Fibroblast of lung (primary cell): ENCODE measurements at regions not wholly inside any gene's neighbourhood (a gene's known extent, or its start where the extent isn't known, plus 50 kb on each side); places are given as distances from the start of the nearest gene placed in this dataset.

Experiments used
- DNase-seq, 2 donors: peaks; one replicate each; pipeline versions ENCODE4 v3.0.0 to v3.0.0-alpha.2; 2010; ENCODE audit warnings: low read depth in 2 of 2
- H2AFZ ChIP-seq: 2 replicates; pipeline ENCODE4 v1.5.1; 2012; ENCODE audit warnings: low read length, control low read depth, inconsistent platforms
- H3K27ac ChIP-seq: 2 replicates; pipeline ENCODE4 v1.5.1; 2011; ENCODE audit warnings: low read length, control low read depth; ENCODE audit not compliant: insufficient read depth
- H3K27me3 ChIP-seq: 2 replicates; pipeline ENCODE4 v1.5.1; 2011; ENCODE audit warnings: mild to moderate bottlenecking, low read length; ENCODE audit not compliant: control insufficient read depth, insufficient read depth
- H3K36me3 ChIP-seq: 2 replicates; pipeline ENCODE4 v1.5.1; 2011; ENCODE audit warnings: low read length; ENCODE audit not compliant: control insufficient read depth, insufficient read depth
- H3K4me1 ChIP-seq: 2 replicates; pipeline ENCODE4 v1.5.1; 2011; ENCODE audit warnings: low read length; ENCODE audit not compliant: control insufficient read depth, insufficient read depth; ENCODE audit errors: extremely low read depth
- H3K4me2 ChIP-seq: 2 replicates; pipeline ENCODE4 v1.5.1; 2011; ENCODE audit warnings: low read length, control low read depth; ENCODE audit not compliant: insufficient read depth; ENCODE audit errors: extremely low read depth
- H3K4me3 ChIP-seq, 4 experiments: fragments of 200-600 bp in 1 of 4; sonication (generic) in 1 of 4; replicated peaks in 1 of 4; 2 replicates each; pipeline ENCODE4 v1.5.1; 2011 to 2016; ENCODE audit warnings: low read length in 4 of 4, low read depth in 3 of 4, mild to moderate bottlenecking in 3 of 4, control low read depth in 2 of 4, inconsistent platforms in 1 of 4, mixed read lengths in 1 of 4; ENCODE audit not compliant: insufficient read depth in 1 of 4; ENCODE audit errors: control extremely low read depth in 1 of 4
- H3K79me2 ChIP-seq: 2 replicates; pipeline ENCODE4 v1.5.1; 2012; ENCODE audit warnings: mild to moderate bottlenecking, low read length, inconsistent platforms; ENCODE audit not compliant: control insufficient read depth, insufficient read depth
- H3K9ac ChIP-seq: 2 replicates; pipeline ENCODE4 v1.5.1; 2011; ENCODE audit warnings: mild to moderate bottlenecking, low read length, control low read depth; ENCODE audit not compliant: insufficient read depth
- H3K9me3 ChIP-seq: 2 replicates; pipeline ENCODE4 v1.5.1; 2012; ENCODE audit warnings: low read depth, low read length; ENCODE audit not compliant: control insufficient read depth, insufficient read depth
- H4K20me1 ChIP-seq: 2 replicates; pipeline ENCODE4 v1.5.1; 2011; ENCODE audit warnings: low read length; ENCODE audit not compliant: control insufficient read depth, insufficient read depth; ENCODE audit errors: extremely low read depth
- CTCF ChIP-seq, 2 donors: IDR thresholded peaks in 1 of 2; conservative IDR thresholded peaks in 1 of 2; 1 replicate in 1 of 2; 2 replicates in 1 of 2; pipeline ENCODE4 v1.5.1; 2011 to 2012; ENCODE audit warnings: low read length in 2 of 2, control low read depth in 1 of 2, inconsistent platforms in 1 of 2, low read depth in 1 of 2, mild to moderate bottlenecking in 1 of 2
- EZH2 ChIP-seq: IDR thresholded peaks from 2 replicates; pipeline ENCODE4 v1.5.1; 2012; ENCODE audit warnings: low read length, control low read depth, mild to moderate bottlenecking; ENCODE audit errors: missing control alignments

- Histone ChIP-seq H3K9me3 (no peaks in the 10 kb centered on the region), H3K27me3 (no peaks in the 10 kb centered on the region), H2AFZ (no peak overlapping the region), H3K4me2 (no peak overlapping the region), H4K20me1 (no peaks in the 10 kb centered on the region), H3K4me1 (no peaks in the 10 kb centered on the region), H3K4me3 (no peak overlapping the region), H3K27ac (no peak overlapping the region), H3K9ac (no peak overlapping the region), H3K36me3 (no peaks in the 10 kb centered on the region), H3K79me2 (no peaks in the 10 kb centered on the region)
- TF ChIP-seq CTCF (conservative IDR thresholded peaks at IDR 0.05 in 1 of 2, IDR thresholded peaks at IDR 0.05 in 1 of 2; ENCODE audit: low read depth in 1 of 2, low read length in 2 of 2) = no peak
- TF ChIP-seq EZH2 = no peak
- no peak for DNase-seq
Observed at GRCh38 chr3:182303169-182303568, 490.1 kb upstream of the ATP11B start.

- H3K4me3 ChIP-seq = no peak overlapping the region
- no peak overlapping the region for H3K27ac ChIP-seq
- no peak overlapping the region for H3K4me2 ChIP-seq
Observed at GRCh38 chr3:182305881-182306665, 487.2 kb upstream of the ATP11B start.

GRCh38 chr3:182308328-182308727 lies 485.0 kb upstream of the ATP11B start:
- H3K27ac ChIP-seq = no peak overlapping the region
- DNase-seq = peak in 1 of 2 donors; percentile 12
- no peak for TF ChIP-seq EZH2
- TF ChIP-seq CTCF (conservative IDR thresholded peaks at IDR 0.05 in 1 of 2, IDR thresholded peaks at IDR 0.05 in 1 of 2; ENCODE audit: low read depth in 1 of 2, low read length in 2 of 2) = no peak

More at GRCh38 chr3:182305881-182306665, 487.2 kb upstream of the ATP11B start:
- Histone ChIP-seq H3K4me1 (no peaks in the 10 kb centered on the region), H3K9ac (no peak overlapping the region), H3K36me3 (no peaks in the 10 kb centered on the region), H3K27me3 (no peaks in the 10 kb centered on the region), H3K9me3 (no peaks in the 10 kb centered on the region), H4K20me1 (no peaks in the 10 kb centered on the region), H3K79me2 (no peaks in the 10 kb centered on the region), H2AFZ (no peak overlapping the region)
- TF ChIP-seq CTCF (conservative IDR thresholded peaks at IDR 0.05 in 1 of 2, IDR thresholded peaks at IDR 0.05 in 1 of 2; ENCODE audit: low read depth in 1 of 2, low read length in 2 of 2) (no peak), EZH2 (no peak)
- DNase-seq = no peak

More at GRCh38 chr3:182308328-182308727, 485.0 kb upstream of the ATP11B start:
- H3K4me2 ChIP-seq = no peak overlapping the region
- no peaks in the 10 kb centered on the region for H3K79me2 ChIP-seq
- no peak overlapping the region for H3K4me3 ChIP-seq
- no peak overlapping the region for H2AFZ ChIP-seq
- H3K9me3 ChIP-seq = no peaks in the 10 kb centered on the region
- no peaks in the 10 kb centered on the region for H3K36me3 ChIP-seq
- H3K9ac ChIP-seq = no peak overlapping the region
- no peaks in the 10 kb centered on the region for H3K4me1 ChIP-seq
- H4K20me1 ChIP-seq = no peaks in the 10 kb centered on the region
- H3K27me3 ChIP-seq = no peaks in the 10 kb centered on the region
